ENCODE measurements at regions not wholly inside any gene's neighbourhood (a gene's known extent, or its start where the extent isn't known, plus 50 kb on each side); places are given as distances from the start of the nearest gene placed in this dataset.

DNA sequence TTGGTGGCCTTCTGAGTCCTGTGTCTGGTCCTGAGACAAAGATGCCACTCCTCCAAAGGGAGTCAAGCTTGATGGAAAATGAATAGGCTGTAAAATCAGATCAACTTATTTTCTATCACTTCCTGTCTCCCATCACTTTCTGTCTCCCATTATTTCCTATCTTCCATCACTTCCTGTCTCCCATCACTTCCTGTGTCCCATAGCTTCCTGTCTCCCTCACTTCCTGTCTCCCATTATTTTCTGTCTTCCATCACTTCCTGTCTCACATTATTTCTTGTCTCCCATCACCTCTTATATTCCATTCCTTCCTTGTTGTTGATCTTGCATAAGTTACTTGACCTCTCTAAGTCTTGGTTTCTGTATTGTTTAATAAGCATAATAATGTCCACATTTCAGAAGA lies 418.5 kb upstream of the EEF2KMT start:
- Histone ChIP-seq H3K27ac (ENCODE audit: low read depth in 1 of 3, low read length in 2 of 3) (no peak overlapping the region), H3K4me1 (ENCODE audit: control insufficient read depth in 3 of 3, insufficient read depth in 2 of 3, low read depth in 1 of 3, low read length in 2 of 3) (no peaks in the 10 kb centered on the region), H3K36me3 (ENCODE audit: control insufficient read depth in 3 of 3, insufficient read depth in 2 of 3, low read depth in 1 of 3, low read length in 3 of 3) (no peaks in the 10 kb centered on the region), H3K4me3 (ENCODE audit: low read depth in 1 of 3, low read length in 3 of 3) (no peak overlapping the region), H3K9me3 (ENCODE audit: control insufficient read depth in 2 of 2, insufficient read depth in 1 of 2, low read depth in 1 of 2, low read length in 1 of 2) (no peaks in the 10 kb centered on the region), H3K27me3 (ENCODE audit: control insufficient read depth in 3 of 3, insufficient read depth in 3 of 3, low read length in 3 of 3) (no peaks in the 10 kb centered on the region)
- no peak for DNase-seq
- FAIRE-seq = no peak

DNA sequence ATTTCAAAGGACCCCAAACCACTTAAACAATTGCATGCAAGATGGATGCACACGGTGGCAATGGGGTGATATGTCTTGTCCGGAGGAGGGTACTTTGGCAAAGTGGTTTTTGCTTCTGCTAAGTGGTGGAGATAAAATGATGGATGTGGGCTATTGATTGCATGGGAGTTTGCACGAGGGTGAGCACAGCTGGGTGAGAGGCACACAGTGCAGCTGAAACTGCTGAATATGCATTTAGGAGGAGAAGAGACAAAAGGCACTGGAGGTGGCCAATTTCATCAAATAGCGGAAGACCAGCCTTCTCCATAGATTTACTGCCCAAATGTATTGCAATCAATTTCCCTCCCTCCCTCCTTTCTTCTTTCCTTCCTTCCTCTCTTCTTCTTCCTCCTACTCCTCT lies 414.4 kb upstream of the EEF2KMT start:
- Histone ChIP-seq H3K9me3 (ENCODE audit: control insufficient read depth in 2 of 2, insufficient read depth in 1 of 2, low read depth in 1 of 2, low read length in 1 of 2) (no peaks in the 10 kb centered on the region), H3K36me3 (ENCODE audit: control insufficient read depth in 3 of 3, insufficient read depth in 2 of 3, low read depth in 1 of 3, low read length in 3 of 3) (no peaks in the 10 kb centered on the region), H3K27ac (ENCODE audit: low read depth in 1 of 3, low read length in 2 of 3) (no peak overlapping the region), H3K4me1 (ENCODE audit: control insufficient read depth in 3 of 3, insufficient read depth in 2 of 3, low read depth in 1 of 3, low read length in 2 of 3) (no peaks in the 10 kb centered on the region), H3K27me3 (ENCODE audit: control insufficient read depth in 3 of 3, insufficient read depth in 3 of 3, low read length in 3 of 3) (no peaks in the 10 kb centered on the region), H3K4me3 (ENCODE audit: low read depth in 1 of 3, low read length in 3 of 3) (no peak overlapping the region)
- DNase-seq (no peak), FAIRE-seq (no peak)
- WGBS, 3 donors = 43 to 61% (median 46%) methylated on average over 4 of the region's 4 CpGs

DNA sequence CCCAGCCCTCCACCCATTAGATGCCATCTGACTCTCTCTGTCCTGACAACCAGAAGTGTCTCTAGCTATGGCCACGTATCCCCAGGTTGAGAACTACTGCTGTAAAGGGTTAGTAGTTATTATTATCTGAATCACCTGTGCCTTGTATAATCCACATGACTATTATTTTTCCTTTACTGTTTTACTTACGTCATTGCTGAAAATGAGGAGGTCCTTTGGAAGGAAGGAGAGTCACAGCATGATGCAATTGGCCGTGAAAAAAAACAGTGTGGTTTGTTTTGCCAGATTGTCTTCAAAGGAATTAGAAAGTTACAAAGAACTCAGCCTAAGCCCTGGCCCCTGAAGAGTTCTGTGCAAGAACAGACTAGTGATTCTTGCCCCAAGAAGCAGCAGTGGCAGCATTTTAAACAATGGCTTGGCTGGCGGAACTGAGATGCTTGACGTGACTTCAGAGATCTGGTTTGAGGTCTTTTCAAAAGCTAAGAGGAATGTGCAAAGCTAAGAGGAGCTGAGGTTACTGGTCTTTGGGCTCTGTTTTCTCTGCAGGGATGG lies 413.3 kb upstream of the EEF2KMT start:
- H3K4me3 ChIP-seq (ENCODE audit: low read depth in 1 of 3, low read length in 3 of 3) = no peak overlapping the region
- no peaks in the 10 kb centered on the region for H3K9me3 ChIP-seq (ENCODE audit: control insufficient read depth in 2 of 2, insufficient read depth in 1 of 2, low read depth in 1 of 2, low read length in 1 of 2)
- H3K36me3 ChIP-seq (ENCODE audit: control insufficient read depth in 3 of 3, insufficient read depth in 2 of 3, low read depth in 1 of 3, low read length in 3 of 3) = no peaks in the 10 kb centered on the region
- DNase-seq (no peak), FAIRE-seq (no peak)
- no peaks in the 10 kb centered on the region for H3K4me1 ChIP-seq (ENCODE audit: control insufficient read depth in 3 of 3, insufficient read depth in 2 of 3, low read depth in 1 of 3, low read length in 2 of 3)
- H3K27me3 ChIP-seq (ENCODE audit: control insufficient read depth in 3 of 3, insufficient read depth in 3 of 3, low read length in 3 of 3) = no peaks in the 10 kb centered on the region
- no peak overlapping the region for H3K27ac ChIP-seq (ENCODE audit: low read depth in 1 of 3, low read length in 2 of 3)
- 40 to 51% (median 45%) methylated on average over 5 of the region's 5 CpGs for WGBS, 3 donors

DNA sequence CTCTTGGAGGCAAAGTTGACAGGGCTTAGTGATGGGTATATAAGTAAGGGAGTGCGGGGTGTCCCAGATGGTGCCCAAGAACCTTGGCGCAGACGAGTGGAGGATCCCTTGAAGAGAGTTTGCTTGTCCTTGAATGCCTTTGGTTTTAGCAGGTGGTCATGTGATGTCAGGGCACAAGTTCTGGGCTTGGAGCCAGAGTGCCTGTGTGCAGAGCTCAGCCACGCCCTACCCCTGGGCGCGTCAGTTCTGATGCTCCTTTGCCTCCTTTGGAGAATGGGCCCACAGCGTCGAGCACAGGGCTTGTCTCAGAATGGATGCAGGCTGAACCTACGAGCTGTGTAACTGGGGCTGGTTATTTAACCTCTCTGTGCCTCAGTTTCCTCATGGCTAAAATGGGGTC lies 412.2 kb upstream of the EEF2KMT start:
- no peaks in the 10 kb centered on the region for H3K27me3 ChIP-seq (ENCODE audit: control insufficient read depth in 3 of 3, insufficient read depth in 3 of 3, low read length in 3 of 3)
- FAIRE-seq (no peak), DNase-seq (no peak)
- no peaks in the 10 kb centered on the region for H3K4me1 ChIP-seq (ENCODE audit: control insufficient read depth in 3 of 3, insufficient read depth in 2 of 3, low read depth in 1 of 3, low read length in 2 of 3)
- no peaks in the 10 kb centered on the region for H3K9me3 ChIP-seq (ENCODE audit: control insufficient read depth in 2 of 2, insufficient read depth in 1 of 2, low read depth in 1 of 2, low read length in 1 of 2)
- no peak overlapping the region for H3K4me3 ChIP-seq (ENCODE audit: low read depth in 1 of 3, low read length in 3 of 3)
- no peaks in the 10 kb centered on the region for H3K36me3 ChIP-seq (ENCODE audit: control insufficient read depth in 3 of 3, insufficient read depth in 2 of 3, low read depth in 1 of 3, low read length in 3 of 3)
- WGBS, 3 donors = 27 to 74% (median 53%) methylated on average over 9 of the region's 9 CpGs
- H3K27ac ChIP-seq (ENCODE audit: low read depth in 1 of 3, low read length in 2 of 3) = no peak overlapping the region

DNA sequence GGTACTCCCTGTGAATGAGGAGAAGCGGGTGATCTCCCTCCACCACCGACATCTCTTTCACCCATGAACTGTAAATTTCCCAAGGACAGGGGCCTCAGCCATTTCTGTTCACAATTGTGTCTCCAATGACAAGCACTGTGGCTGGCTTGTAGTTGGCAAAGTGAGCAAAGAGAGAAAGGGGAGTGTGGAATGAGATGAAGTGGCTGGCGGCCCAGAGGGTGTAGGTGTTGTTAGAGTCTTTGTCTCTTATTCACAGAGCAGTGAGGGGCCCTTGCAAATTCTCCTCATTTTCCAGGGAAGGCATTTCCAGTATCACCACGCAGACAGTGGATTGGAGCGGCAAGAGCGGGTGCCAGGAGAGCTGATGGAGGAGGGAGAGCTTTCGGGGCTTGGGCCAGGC lies 411.7 kb upstream of the EEF2KMT start:
- Histone ChIP-seq H3K4me3 (ENCODE audit: low read depth in 1 of 3, low read length in 3 of 3) (no peak overlapping the region), H3K9me3 (ENCODE audit: control insufficient read depth in 2 of 2, insufficient read depth in 1 of 2, low read depth in 1 of 2, low read length in 1 of 2) (no peaks in the 10 kb centered on the region), H3K27me3 (ENCODE audit: control insufficient read depth in 3 of 3, insufficient read depth in 3 of 3, low read length in 3 of 3) (no peaks in the 10 kb centered on the region), H3K4me1 (ENCODE audit: control insufficient read depth in 3 of 3, insufficient read depth in 2 of 3, low read depth in 1 of 3, low read length in 2 of 3) (no peaks in the 10 kb centered on the region), H3K27ac (ENCODE audit: low read depth in 1 of 3, low read length in 2 of 3) (no peak overlapping the region), H3K36me3 (ENCODE audit: control insufficient read depth in 3 of 3, insufficient read depth in 2 of 3, low read depth in 1 of 3, low read length in 3 of 3) (no peaks in the 10 kb centered on the region)
- FAIRE-seq (no peak), DNase-seq (no peak)
- WGBS, 3 donors = 75 to 86% (median 80%) methylated on average over 7 of the region's 7 CpGs

DNA sequence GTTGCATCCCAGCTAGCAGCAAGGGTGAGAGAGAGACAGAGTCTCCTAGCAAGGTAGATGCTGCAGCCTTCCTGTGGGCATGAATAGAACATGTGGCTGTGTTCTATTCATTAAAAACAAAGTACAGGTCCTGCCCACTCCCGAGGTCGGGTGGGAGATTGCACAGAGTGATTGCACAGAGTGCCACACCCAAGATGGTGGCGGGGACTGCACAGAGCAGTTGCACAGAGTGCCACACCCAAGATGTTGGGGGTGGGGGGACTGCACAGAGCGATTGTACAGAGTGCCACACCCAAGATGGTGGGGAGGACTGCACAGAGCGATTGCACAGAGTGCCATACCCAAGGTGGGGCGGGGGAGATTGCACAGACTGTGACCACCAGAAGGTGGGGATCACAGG lies 410.8 kb upstream of the EEF2KMT start:
- no peak for DNase-seq
- WGBS, 3 donors = 37 to 72% (median 58%) methylated on average over 6 of the region's 6 CpGs

DNA sequence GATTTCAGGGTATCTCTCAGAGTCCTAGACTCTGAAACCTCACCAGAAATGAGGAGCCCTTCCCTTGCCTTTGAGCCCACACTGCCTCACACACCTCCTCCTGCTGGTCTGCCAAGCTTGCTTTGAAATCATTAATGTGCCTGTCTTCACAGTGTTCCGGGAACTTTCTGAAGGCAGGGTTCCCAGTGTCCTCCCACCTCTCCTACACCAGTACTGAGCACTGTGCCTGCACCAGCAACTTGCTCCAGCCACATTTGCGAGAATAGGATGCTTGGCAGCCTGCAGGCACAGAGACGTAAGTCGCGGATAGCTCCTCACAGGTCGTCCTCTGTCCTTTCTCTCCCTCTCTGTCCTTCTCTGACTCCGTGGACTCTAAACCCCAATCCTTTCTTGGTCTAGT lies 408.4 kb upstream of the EEF2KMT start:
- H3K27ac ChIP-seq (ENCODE audit: low read depth in 1 of 3, low read length in 2 of 3) = no peak overlapping the region
- FAIRE-seq = no peak
- WGBS, 3 donors = 46 to 52% (median 49%) methylated on average over 7 of the region's 7 CpGs

More for the DNA sequence above, 410.8 kb upstream of the EEF2KMT start:
- H3K27me3 ChIP-seq (ENCODE audit: control insufficient read depth in 3 of 3, insufficient read depth in 3 of 3, low read length in 3 of 3) = no peaks in the 10 kb centered on the region
- no peaks in the 10 kb centered on the region for H3K9me3 ChIP-seq (ENCODE audit: control insufficient read depth in 2 of 2, insufficient read depth in 1 of 2, low read depth in 1 of 2, low read length in 1 of 2)
- H3K36me3 ChIP-seq (ENCODE audit: control insufficient read depth in 3 of 3, insufficient read depth in 2 of 3, low read depth in 1 of 3, low read length in 3 of 3) = no peaks in the 10 kb centered on the region
- H3K27ac ChIP-seq (ENCODE audit: low read depth in 1 of 3, low read length in 2 of 3) = no peak overlapping the region
- no peak for FAIRE-seq
- no peaks in the 10 kb centered on the region for H3K4me1 ChIP-seq (ENCODE audit: control insufficient read depth in 3 of 3, insufficient read depth in 2 of 3, low read depth in 1 of 3, low read length in 2 of 3)
- H3K4me3 ChIP-seq (ENCODE audit: low read depth in 1 of 3, low read length in 3 of 3) = no peak overlapping the region

DNA sequence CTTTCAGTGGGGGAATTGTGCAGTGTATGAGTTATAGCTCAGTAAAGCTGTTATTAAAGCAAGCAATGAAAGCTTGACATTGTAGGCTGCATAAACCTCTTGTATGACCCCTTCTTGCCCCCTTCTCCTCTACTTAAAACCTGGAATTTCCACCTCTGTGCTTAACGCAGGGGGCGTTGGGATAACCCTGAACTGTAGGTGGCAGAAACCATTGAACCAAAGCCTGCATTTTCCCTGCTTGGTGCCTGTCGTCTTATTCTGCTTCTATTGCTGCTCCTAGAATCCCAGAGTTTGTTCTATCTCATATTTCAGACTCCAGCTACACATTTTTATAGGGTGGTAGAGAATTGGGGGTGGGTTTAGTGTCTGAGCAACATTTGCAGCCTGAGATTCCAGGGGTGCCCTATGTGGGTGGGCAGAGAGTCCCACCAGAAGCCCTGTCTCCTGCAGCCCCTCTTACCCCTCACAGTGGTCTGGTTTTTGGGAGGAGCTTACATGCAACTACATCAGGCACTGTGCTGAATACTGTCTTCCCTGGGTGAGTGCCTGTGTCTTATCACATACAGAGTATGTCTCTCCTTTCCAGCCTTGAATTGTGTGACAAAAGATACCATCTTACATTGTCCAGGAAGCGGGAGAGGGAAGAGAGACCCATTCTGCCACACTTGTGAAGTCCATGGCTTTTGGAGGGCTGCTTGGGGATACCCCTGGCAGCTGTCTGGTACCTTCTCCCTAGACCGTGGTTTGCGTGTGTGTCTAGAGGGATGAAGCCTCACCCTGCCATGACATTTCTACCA lies 407.7 kb upstream of the EEF2KMT start:
- no peaks in the 10 kb centered on the region for H3K36me3 ChIP-seq (ENCODE audit: control insufficient read depth in 3 of 3, insufficient read depth in 2 of 3, low read depth in 1 of 3, low read length in 3 of 3)
- DNase-seq = no peak
- no peak overlapping the region for H3K4me3 ChIP-seq (ENCODE audit: low read depth in 1 of 3, low read length in 3 of 3)
- H3K4me1 ChIP-seq (ENCODE audit: control insufficient read depth in 3 of 3, insufficient read depth in 2 of 3, low read depth in 1 of 3, low read length in 2 of 3) = no peaks in the 10 kb centered on the region
- FAIRE-seq = no peak
- H3K9me3 ChIP-seq (ENCODE audit: control insufficient read depth in 2 of 2, insufficient read depth in 1 of 2, low read depth in 1 of 2, low read length in 1 of 2) = no peaks in the 10 kb centered on the region
- WGBS, 3 donors = 39 to 43% (median 42%) methylated on average over 6 of the region's 6 CpGs
- H3K27me3 ChIP-seq (ENCODE audit: control insufficient read depth in 3 of 3, insufficient read depth in 3 of 3, low read length in 3 of 3) = no peaks in the 10 kb centered on the region
- H3K27ac ChIP-seq (ENCODE audit: low read depth in 1 of 3, low read length in 2 of 3) = no peak overlapping the region

More for the DNA sequence above, 408.4 kb upstream of the EEF2KMT start:
- no peaks in the 10 kb centered on the region for H3K27me3 ChIP-seq (ENCODE audit: control insufficient read depth in 3 of 3, insufficient read depth in 3 of 3, low read length in 3 of 3)
- no peak for DNase-seq
- H3K4me3 ChIP-seq (ENCODE audit: low read depth in 1 of 3, low read length in 3 of 3) = no peak overlapping the region
- no peaks in the 10 kb centered on the region for H3K4me1 ChIP-seq (ENCODE audit: control insufficient read depth in 3 of 3, insufficient read depth in 2 of 3, low read depth in 1 of 3, low read length in 2 of 3)
- no peaks in the 10 kb centered on the region for H3K9me3 ChIP-seq (ENCODE audit: control insufficient read depth in 2 of 2, insufficient read depth in 1 of 2, low read depth in 1 of 2, low read length in 1 of 2)
- H3K36me3 ChIP-seq (ENCODE audit: control insufficient read depth in 3 of 3, insufficient read depth in 2 of 3, low read depth in 1 of 3, low read length in 3 of 3) = no peaks in the 10 kb centered on the region

All from small intestine (tissue), 7 donors.